Gastrocnemius medialis (tissue), 4 donors: ENCODE measurements at regions not wholly inside any gene's neighbourhood (a gene's known extent, or its start where the extent isn't known, plus 50 kb on each side); places are given as distances from the start of the nearest gene placed in this dataset.

Source experiments
- ATAC-seq, 2 donors: fragments of 150-250 bp; one replicate each; pipeline ENCODE4 v1.9.1; 2016
- DNase-seq, 2 donors: peaks; one replicate each; pipeline ENCODE4 v3.0.0-alpha.2; 2019
- H3K27ac ChIP-seq, 4 donors: fragments of 200-600 bp; sonication (generic); 1 replicate in 1 of 4; 2 replicates in 3 of 4; pipeline ENCODE4 v1.5.1; 2016 to 2018; ENCODE audit warnings: mild to moderate bottlenecking in 2 of 4, moderate library complexity in 1 of 4
- H3K27me3 ChIP-seq, 3 donors: fragments of 200-600 bp; sonication (generic) in 2 of 3; 1 replicate in 1 of 3; 2 replicates in 2 of 3; pipeline versions ENCODE4 v1.5.1 to v1.6.0; 2016 to 2019; ENCODE audit warnings: mild to moderate bottlenecking in 1 of 3, moderate library complexity in 1 of 3
- H3K36me3 ChIP-seq, 2 donors: fragments of 200-600 bp; sonication (generic) in 1 of 2; one replicate each; pipeline ENCODE4 v1.5.1; 2017 to 2018
- H3K4me1 ChIP-seq, 2 donors: fragments of 200-600 bp; sonication (generic) in 1 of 2; one replicate each; pipeline ENCODE4 v1.5.1; 2016 to 2017; ENCODE audit warnings: mild to moderate bottlenecking in 2 of 2
- H3K4me3 ChIP-seq, 4 donors: fragments of 200-600 bp; sonication (generic) in 3 of 4; 1 replicate in 1 of 4; 2 replicates in 3 of 4; pipeline ENCODE4 v1.5.1; 2016 to 2019; ENCODE audit warnings: mild to moderate bottlenecking in 2 of 4
- H3K9me3 ChIP-seq, 3 donors: fragments of 200-600 bp; sonication (generic) in 2 of 3; 1 replicate in 1 of 3; 2 replicates in 2 of 3; pipeline ENCODE4 v1.5.1; 2016 to 2019
- POLR2A ChIP-seq, 2 donors: fragments of 450-650 bp; IDR thresholded peaks; one replicate each; pipeline ENCODE4 v1.6.1; 2017; ENCODE audit warnings: antibody characterized with exemption in 2 of 2, mild to moderate bottlenecking in 2 of 2, moderate library complexity in 2 of 2
- in situ Hi-C, 4 donors: fragments of 200-750 bp; cut with MboI; loops; one replicate each; pipeline versions ENCODE4 v1.15.0 to v1.8.0; 2017; ENCODE audit warnings: low sequenced_read_pairs in 4 of 4
- intact Hi-C: fragments of 100-400 bp; cut with DNase I; formaldehyde crosslinking; loops from one replicate; pipeline ENCODE4 v1.15.1; 2023; ENCODE audit warnings: low total_unique reads
- TF ChIP-seq, protein P1 (sequence below), 5 experiments: fragments of 450-650 bp in 3 of 5; fragments of 200-600 bp in 2 of 5; sonication (generic) in 2 of 5; IDR thresholded peaks in 4 of 5; conservative IDR thresholded peaks in 1 of 5; 1 replicate in 4 of 5; 2 replicates in 1 of 5; pipeline ENCODE4 v1.5.1; 2016 to 2019; ENCODE audit warnings: antibody characterized with exemption in 5 of 5, mild to moderate bottlenecking in 3 of 5, moderate library complexity in 3 of 5

DNA sequence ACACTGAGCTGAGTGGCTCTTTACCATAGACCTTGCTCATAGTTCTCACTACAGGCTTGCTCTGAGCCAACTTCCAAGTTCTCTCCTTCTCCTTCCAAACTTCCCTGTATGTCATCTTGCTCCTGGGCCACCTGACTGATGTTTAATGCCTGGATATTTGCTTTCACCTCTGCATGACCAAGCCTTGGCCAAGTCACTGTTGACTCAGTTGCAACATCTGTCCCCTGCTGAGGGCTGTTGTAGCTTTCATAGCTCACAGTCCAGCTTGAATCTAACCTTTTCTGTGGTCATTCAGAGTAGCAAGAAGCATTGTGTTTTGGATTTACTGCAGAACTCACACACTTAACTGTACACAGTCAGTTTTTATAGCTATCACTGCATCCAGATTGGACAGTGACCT lies 171.8 kb upstream of the ROPN1 start:
- Histone ChIP-seq H3K27me3 (no peaks in the 10 kb centered on the region), H3K27ac (no peak overlapping the region), H3K4me3 (no peak overlapping the region), H3K36me3 (no peaks in the 10 kb centered on the region), H3K4me1 (peaks cover 0 to 1% of the 10 kb centered on the region in 2 donors), H3K9me3 (no peaks in the 10 kb centered on the region)
- intact Hi-C loops (no loop called here), in situ Hi-C loops (loop anchor here in 1 of 4 donors (25.0 kb wide), 1 partner anchor 101 kb away; no protein-coding TSS in a partner anchor)
- TF ChIP-seq POLR2A (IDR thresholded peaks at IDR 0.05) = no peak
- TF ChIP-seq, protein P1, sequence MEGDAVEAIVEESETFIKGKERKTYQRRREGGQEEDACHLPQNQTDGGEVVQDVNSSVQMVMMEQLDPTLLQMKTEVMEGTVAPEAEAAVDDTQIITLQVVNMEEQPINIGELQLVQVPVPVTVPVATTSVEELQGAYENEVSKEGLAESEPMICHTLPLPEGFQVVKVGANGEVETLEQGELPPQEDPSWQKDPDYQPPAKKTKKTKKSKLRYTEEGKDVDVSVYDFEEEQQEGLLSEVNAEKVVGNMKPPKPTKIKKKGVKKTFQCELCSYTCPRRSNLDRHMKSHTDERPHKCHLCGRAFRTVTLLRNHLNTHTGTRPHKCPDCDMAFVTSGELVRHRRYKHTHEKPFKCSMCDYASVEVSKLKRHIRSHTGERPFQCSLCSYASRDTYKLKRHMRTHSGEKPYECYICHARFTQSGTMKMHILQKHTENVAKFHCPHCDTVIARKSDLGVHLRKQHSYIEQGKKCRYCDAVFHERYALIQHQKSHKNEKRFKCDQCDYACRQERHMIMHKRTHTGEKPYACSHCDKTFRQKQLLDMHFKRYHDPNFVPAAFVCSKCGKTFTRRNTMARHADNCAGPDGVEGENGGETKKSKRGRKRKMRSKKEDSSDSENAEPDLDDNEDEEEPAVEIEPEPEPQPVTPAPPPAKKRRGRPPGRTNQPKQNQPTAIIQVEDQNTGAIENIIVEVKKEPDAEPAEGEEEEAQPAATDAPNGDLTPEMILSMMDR (IDR thresholded peaks at IDR 0.05 in 4 of 5, conservative IDR thresholded peaks at IDR 0.05 in 1 of 5) = no peak
- ATAC-seq (no peak), DNase-seq (no peak)

DNA sequence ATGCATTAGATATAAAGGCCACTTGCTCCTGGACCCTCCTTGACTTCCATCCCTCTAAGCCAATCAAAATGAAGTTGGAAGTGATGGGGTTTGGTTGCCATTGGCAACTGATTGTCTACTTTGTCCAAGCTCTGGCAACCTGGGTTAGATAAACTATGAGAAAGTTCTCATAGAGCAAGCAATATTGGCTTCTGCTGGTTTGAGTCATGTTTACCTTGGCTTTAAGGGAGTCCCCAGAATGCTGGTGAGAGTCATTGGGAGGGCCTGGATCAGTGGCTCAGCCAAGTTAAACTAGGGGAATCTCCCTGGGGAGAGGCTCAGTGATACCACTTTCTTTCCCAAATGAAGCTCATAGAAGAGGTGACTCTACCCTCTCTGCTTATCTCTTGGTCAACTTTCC lies 176.3 kb upstream of the ROPN1 start:
- no peak overlapping the region for H3K27ac ChIP-seq
- TF ChIP-seq, protein P1 (IDR thresholded peaks at IDR 0.05 in 4 of 5, conservative IDR thresholded peaks at IDR 0.05 in 1 of 5) = no peak
- TF ChIP-seq POLR2A (IDR thresholded peaks at IDR 0.05) = no peak
- ATAC-seq = no peak
- no peaks in the 10 kb centered on the region for H3K27me3 ChIP-seq
- H3K36me3 ChIP-seq = no peaks in the 10 kb centered on the region
- in situ Hi-C loops = loop anchor here in 1 of 4 donors (25.0 kb wide), 1 partner anchor 106 kb away; no protein-coding TSS in a partner anchor
- no peaks in the 10 kb centered on the region for H3K9me3 ChIP-seq
- intact Hi-C loops = no loop called here
- H3K4me3 ChIP-seq = no peak overlapping the region
- H3K4me1 ChIP-seq = peaks cover 0 to 5% of the 10 kb centered on the region in 2 donors
- DNase-seq = no peak

DNA sequence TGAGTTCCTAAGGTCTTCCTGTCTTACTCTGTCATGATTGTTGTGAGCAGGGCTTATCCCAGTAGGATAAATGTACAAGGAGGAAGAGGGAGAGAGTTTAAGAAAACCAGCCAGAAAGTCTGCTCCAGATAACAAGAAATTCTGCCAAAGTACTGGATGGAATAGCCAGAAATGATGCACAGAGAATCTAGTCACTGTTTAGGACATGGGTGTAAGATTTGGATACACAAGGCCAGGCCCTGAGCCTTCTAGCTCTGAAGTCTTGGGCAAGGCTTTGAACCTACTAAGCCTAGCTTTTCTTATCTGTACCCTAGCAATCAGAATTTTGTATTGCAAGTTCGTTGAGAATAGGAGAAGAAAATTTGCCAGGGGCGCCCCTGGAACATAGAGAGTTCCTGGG lies 180.4 kb upstream of the ROPN1 start:
- no peak overlapping the region for H3K27ac ChIP-seq
- DNase-seq (no peak), ATAC-seq (no peak)
- no peaks in the 10 kb centered on the region for H3K27me3 ChIP-seq
- H3K36me3 ChIP-seq = no peaks in the 10 kb centered on the region
- intact Hi-C loops = no loop called here
- TF ChIP-seq, protein P1 (IDR thresholded peaks at IDR 0.05 in 4 of 5, conservative IDR thresholded peaks at IDR 0.05 in 1 of 5) = no peak
- TF ChIP-seq POLR2A (IDR thresholded peaks at IDR 0.05) = no peak
- in situ Hi-C loops = loop anchor here in 1 of 4 donors (25.0 kb wide), 1 partner anchor 110 kb away; no protein-coding TSS in a partner anchor
- H3K9me3 ChIP-seq = no peaks in the 10 kb centered on the region
- H3K4me1 ChIP-seq = peaks cover 0 to 5% of the 10 kb centered on the region in 2 donors
- H3K4me3 ChIP-seq = no peak overlapping the region

DNA sequence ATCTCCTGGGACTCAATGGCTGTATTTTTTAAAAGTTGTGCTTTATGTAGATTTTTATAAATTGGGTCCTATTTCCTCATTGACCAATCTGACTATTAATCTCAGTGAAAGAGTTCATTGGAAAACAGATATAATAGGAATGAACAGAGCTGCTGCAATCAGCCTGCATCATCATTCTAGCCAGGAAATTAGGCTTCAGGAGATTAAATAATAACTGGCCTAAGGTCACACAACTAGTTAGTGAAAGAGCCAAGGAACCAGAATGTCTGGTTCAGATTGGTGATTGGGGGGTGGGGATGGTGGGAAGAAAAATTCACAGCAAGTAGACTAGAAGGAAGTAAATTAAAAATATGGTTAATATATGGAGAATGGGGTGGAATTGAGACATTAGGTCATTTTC lies 180.9 kb upstream of the ROPN1 start:
- in situ Hi-C loops (loop anchor here in 1 of 4 donors (25.0 kb wide), 1 partner anchor 111 kb away; no protein-coding TSS in a partner anchor), intact Hi-C loops (no loop called here)
- DNase-seq (no peak), ATAC-seq (no peak)
- Histone ChIP-seq H3K4me1 (peaks cover 0 to 5% of the 10 kb centered on the region in 2 donors), H3K36me3 (no peaks in the 10 kb centered on the region), H3K27ac (no peak overlapping the region), H3K27me3 (no peaks in the 10 kb centered on the region), H3K4me3 (no peak overlapping the region), H3K9me3 (no peaks in the 10 kb centered on the region)
- TF ChIP-seq POLR2A (IDR thresholded peaks at IDR 0.05) = no peak

DNA sequence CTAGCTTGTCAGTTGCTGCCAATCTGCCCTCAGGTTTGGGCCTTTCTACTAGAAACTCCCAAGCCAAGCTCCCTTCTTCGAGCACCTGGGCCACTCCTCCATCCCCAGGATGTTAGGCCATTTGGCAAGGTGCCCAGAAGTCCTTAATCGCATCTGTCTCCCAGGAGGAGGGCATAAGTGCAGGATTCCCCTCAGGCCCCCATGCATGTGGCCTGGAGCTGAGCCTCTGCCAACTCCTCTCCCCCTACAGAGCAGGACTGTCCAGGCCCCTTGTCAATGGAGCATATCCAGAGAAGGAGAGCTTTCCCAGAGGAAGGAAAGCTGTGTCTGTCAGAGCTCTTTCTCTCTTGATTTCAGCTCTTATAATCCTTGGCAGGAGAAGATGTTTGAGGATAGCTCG lies 182.6 kb upstream of the ROPN1 start:
- in situ Hi-C loops = loop anchor here in 1 of 4 donors (25.0 kb wide), 1 partner anchor 112 kb away; no protein-coding TSS in a partner anchor
- Histone ChIP-seq H3K27ac (no peak overlapping the region), H3K27me3 (no peaks in the 10 kb centered on the region), H3K36me3 (no peaks in the 10 kb centered on the region), H3K4me1 (peaks cover 0 to 5% of the 10 kb centered on the region in 2 donors), H3K9me3 (no peaks in the 10 kb centered on the region), H3K4me3 (no peak overlapping the region)
- ATAC-seq (no peak), DNase-seq (no peak)
- TF ChIP-seq POLR2A (IDR thresholded peaks at IDR 0.05) = no peak
- TF ChIP-seq, protein P1 (IDR thresholded peaks at IDR 0.05 in 4 of 5, conservative IDR thresholded peaks at IDR 0.05 in 1 of 5) = no peak
- intact Hi-C loops = no loop called here
